ENCODE measurements at regions not wholly inside any gene's neighbourhood (a gene's known extent, or its start where the extent isn't known, plus 50 kb on each side); places are given as distances from the start of the nearest gene placed in this dataset.

DNA sequence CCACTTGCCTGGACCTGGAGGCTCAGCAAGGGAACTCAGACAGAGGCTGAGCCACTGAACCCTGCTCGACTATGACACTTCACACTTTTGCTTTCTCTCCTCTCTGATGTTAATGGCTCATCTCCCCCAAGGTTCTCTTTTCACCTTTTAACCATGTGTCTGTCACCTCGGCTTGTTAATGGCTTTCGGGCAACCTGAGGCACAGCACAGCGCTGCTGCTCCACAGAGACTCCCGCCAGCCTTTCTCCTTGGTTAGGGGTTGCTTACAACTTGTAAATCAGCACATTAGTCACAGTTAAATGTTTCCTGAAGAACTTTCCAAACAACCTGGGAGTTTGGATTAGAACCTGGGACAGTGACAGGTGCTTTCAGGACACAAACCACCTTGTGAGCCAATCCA is 136.2 kb upstream of the TBX20 start:
- no peak overlapping the region for H3K4me3 Mint-ChIP-seq (ENCODE audit: unreplicated experiment)
- DNase-seq (ENCODE audit: low spot score) = no peak
- TF ChIP-seq, protein P1, sequence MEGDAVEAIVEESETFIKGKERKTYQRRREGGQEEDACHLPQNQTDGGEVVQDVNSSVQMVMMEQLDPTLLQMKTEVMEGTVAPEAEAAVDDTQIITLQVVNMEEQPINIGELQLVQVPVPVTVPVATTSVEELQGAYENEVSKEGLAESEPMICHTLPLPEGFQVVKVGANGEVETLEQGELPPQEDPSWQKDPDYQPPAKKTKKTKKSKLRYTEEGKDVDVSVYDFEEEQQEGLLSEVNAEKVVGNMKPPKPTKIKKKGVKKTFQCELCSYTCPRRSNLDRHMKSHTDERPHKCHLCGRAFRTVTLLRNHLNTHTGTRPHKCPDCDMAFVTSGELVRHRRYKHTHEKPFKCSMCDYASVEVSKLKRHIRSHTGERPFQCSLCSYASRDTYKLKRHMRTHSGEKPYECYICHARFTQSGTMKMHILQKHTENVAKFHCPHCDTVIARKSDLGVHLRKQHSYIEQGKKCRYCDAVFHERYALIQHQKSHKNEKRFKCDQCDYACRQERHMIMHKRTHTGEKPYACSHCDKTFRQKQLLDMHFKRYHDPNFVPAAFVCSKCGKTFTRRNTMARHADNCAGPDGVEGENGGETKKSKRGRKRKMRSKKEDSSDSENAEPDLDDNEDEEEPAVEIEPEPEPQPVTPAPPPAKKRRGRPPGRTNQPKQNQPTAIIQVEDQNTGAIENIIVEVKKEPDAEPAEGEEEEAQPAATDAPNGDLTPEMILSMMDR (IDR thresholded peaks at IDR 0.05; ENCODE audit: unreplicated experiment) = no peak
- no peaks in the 10 kb centered on the region for H3K9me3 Mint-ChIP-seq (ENCODE audit: unreplicated experiment)
- no peaks in the 10 kb centered on the region for H3K27me3 Mint-ChIP-seq (ENCODE audit: unreplicated experiment)
- H3K4me1 Mint-ChIP-seq (ENCODE audit: unreplicated experiment) = peaks cover 7% of the 10 kb centered on the region
- no peaks in the 10 kb centered on the region for H3K36me3 Mint-ChIP-seq (ENCODE audit: low read depth, unreplicated experiment)
- no peak overlapping the region for H3K27ac Mint-ChIP-seq (ENCODE audit: unreplicated experiment)

DNA sequence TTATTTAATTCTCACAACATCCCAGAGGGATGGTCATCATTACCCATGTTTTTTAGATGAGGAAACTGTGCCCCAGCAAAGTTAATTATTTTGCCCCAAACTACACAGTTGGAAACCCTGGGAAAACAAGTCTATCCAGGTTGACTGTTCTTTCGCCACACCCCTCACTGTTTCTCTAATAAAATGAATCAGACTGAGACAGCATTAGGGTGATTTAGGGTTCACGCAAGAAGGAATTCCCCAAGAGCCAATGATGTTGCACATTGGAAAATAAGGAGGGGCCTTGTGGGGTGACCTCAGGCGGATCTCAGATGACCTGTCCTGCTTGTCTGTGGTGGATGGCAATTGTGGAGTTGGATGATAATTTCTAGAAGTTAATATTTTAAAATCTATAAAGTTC is 135.7 kb upstream of the TBX20 start:
- DNase-seq (ENCODE audit: low spot score) = no peak
- H3K9me3 Mint-ChIP-seq (ENCODE audit: unreplicated experiment) = no peaks in the 10 kb centered on the region
- no peaks in the 10 kb centered on the region for H3K27me3 Mint-ChIP-seq (ENCODE audit: unreplicated experiment)
- H3K27ac Mint-ChIP-seq (ENCODE audit: unreplicated experiment) = no peak overlapping the region
- TF ChIP-seq, protein P1 (IDR thresholded peaks at IDR 0.05; ENCODE audit: unreplicated experiment) = no peak
- H3K36me3 Mint-ChIP-seq (ENCODE audit: low read depth, unreplicated experiment) = no peaks in the 10 kb centered on the region
- peaks cover 7% of the 10 kb centered on the region for H3K4me1 Mint-ChIP-seq (ENCODE audit: unreplicated experiment)
- H3K4me3 Mint-ChIP-seq (ENCODE audit: unreplicated experiment) = no peak overlapping the region

DNA sequence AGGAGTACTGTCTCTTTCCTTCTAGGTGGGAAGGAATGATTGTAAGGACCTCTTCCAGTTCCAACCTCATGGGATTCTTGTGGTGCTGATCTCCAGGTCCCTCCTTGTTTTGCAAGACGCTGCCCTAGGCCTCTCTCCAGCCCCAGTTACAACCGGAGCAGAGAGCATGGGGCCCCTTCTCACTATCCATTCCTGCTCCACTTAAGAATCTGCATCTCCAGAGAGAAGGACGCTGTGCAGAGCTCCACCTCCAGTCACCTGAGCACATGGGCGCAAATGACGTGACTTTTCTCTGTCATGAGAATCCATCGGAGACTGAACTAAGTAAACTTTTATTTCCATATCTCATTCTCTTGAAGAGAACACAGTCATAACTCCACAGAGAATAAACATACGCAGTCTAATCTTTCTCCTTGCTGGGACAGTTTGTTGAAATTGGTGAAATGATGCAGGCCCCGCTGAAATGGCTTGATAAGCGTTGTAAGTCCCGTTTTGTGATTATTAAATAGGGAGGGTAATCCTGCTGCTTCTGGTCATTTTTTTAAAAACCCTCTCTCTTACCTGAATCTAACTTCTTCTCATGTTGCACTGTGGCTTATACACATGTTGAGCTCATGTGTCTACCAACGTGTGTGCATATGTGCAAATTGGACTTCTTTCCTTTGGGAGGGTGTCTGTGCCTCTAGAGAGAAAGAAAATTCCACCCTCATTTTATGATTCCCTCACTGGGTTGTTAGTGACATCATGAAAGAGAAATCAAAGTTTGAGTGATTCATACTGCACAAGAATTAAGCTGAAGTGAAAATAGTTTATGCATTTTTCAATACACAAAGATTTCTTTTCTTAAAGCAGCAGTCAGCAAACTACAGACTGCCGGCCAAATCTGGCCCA is 133.2 kb upstream of the TBX20 start:
- H3K27ac Mint-ChIP-seq (ENCODE audit: unreplicated experiment) = no peak overlapping the region
- H3K4me1 Mint-ChIP-seq (ENCODE audit: unreplicated experiment) = peaks cover 7% of the 10 kb centered on the region
- no peak for DNase-seq (ENCODE audit: low spot score)
- H3K4me3 Mint-ChIP-seq (ENCODE audit: unreplicated experiment) = peak overlapping the region; percentile 18
- H3K36me3 Mint-ChIP-seq (ENCODE audit: low read depth, unreplicated experiment) = no peaks in the 10 kb centered on the region
- H3K9me3 Mint-ChIP-seq (ENCODE audit: unreplicated experiment) = no peaks in the 10 kb centered on the region
- TF ChIP-seq, protein P1 (IDR thresholded peaks at IDR 0.05; ENCODE audit: unreplicated experiment) = no peak
- H3K27me3 Mint-ChIP-seq (ENCODE audit: unreplicated experiment) = no peaks in the 10 kb centered on the region

DNA sequence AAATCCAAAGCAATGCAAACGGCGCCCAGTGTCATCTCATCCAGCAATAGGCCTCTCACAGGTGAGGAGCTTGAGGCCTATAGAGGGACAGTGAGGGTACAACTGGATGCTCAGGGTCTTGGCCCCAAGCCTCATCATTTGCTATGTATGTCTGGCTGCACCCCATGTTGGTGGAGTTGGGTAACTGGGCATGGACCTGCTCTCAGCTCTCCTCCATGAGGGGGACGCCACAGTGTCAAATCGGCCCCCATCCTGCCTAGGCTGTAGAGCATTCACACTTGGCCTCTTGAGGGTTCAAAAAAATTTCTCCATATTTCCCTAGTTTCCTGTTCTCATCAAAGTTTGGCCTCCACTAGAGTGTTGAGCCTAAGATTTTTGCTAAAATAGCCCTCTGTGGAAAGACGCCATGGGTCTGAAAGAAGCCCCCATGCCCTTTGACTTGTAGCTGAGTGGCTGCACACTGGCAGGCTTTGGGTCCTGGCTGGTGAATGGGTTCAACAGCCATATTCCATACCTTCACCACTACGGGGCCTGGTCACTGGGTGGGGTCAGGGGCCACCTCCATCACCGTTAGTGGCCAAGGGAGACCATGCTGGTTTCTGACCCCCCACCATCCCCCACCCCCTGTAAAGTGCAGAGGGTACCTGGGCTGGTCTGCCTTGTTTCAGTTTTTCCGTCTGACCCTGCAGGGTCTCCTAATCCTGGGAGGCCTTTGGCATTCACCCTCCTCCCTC is 132.3 kb upstream of the TBX20 start:
- H3K4me3 Mint-ChIP-seq (ENCODE audit: unreplicated experiment) = no peak overlapping the region
- no peak overlapping the region for H3K27ac Mint-ChIP-seq (ENCODE audit: unreplicated experiment)
- H3K4me1 Mint-ChIP-seq (ENCODE audit: unreplicated experiment) = peaks cover 2% of the 10 kb centered on the region
- H3K36me3 Mint-ChIP-seq (ENCODE audit: low read depth, unreplicated experiment) = no peaks in the 10 kb centered on the region
- H3K9me3 Mint-ChIP-seq (ENCODE audit: unreplicated experiment) = no peaks in the 10 kb centered on the region
- TF ChIP-seq, protein P1 (IDR thresholded peaks at IDR 0.05; ENCODE audit: unreplicated experiment) = no peak
- no peak for DNase-seq (ENCODE audit: low spot score)
- no peaks in the 10 kb centered on the region for H3K27me3 Mint-ChIP-seq (ENCODE audit: unreplicated experiment)

Measured in endothelial cell (in vitro differentiated cells).